HG03097 (cell line): ENCODE measurements at regions not wholly inside any gene's neighbourhood (a gene's known extent, or its start where the extent isn't known, plus 50 kb on each side); places are given as distances from the start of the nearest gene placed in this dataset.

Experiments used
- ATAC-seq: cut with Tn5 transposase; IDR thresholded peaks from one replicate; pipeline ENCODE4 v1.9.1; 2021; ENCODE audit not compliant: unreplicated experiment, low FRiP score

- ATAC-seq, result no peak
Observed at GRCh38 chr5:54721951-54722654, 204.5 kb downstream of the SNX18 start.

- ATAC-seq, result no peak
Observed at GRCh38 chr5:54721116-54721515, 203.6 kb downstream of the SNX18 start.

GRCh38 chr5:54720341-54720740, 202.8 kb downstream of the SNX18 start:
- ATAC-seq, result no peak

- ATAC-seq, result no peak
Observed at GRCh38 chr5:54719384-54720283, 202.1 kb downstream of the SNX18 start.

- ATAC-seq, result no peak
Observed at GRCh38 chr5:54718656-54719055, 201.1 kb downstream of the SNX18 start.

- ATAC-seq, result no peak
Observed at GRCh38 chr5:54717870-54718269, 200.3 kb downstream of the SNX18 start.

GRCh38 chr5:54717459-54717858, 199.9 kb downstream of the SNX18 start:
- ATAC-seq, result no peak

GRCh38 chr5:54713923-54714581, 196.5 kb downstream of the SNX18 start:
- no peak for ATAC-seq

- ATAC-seq, result no peak
Observed at GRCh38 chr5:54709096-54709495, 191.5 kb downstream of the SNX18 start.

- ATAC-seq, result no peak
Observed at GRCh38 chr5:54707841-54708240, 190.3 kb downstream of the SNX18 start.

GRCh38 chr5:54705994-54706653, 188.6 kb downstream of the SNX18 start:
- ATAC-seq, result no peak

- ATAC-seq, result no peak
Observed at GRCh38 chr5:54704825-54705224, 187.3 kb downstream of the SNX18 start.

- ATAC-seq, result no peak
Observed at GRCh38 chr5:54704333-54704732, 186.8 kb downstream of the SNX18 start.

GRCh38 chr5:54703565-54704255, 186.2 kb downstream of the SNX18 start:
- no peak for ATAC-seq

- no peak for ATAC-seq
Observed at GRCh38 chr5:54703133-54703532, 185.6 kb downstream of the SNX18 start.

- no peak for ATAC-seq
Observed at GRCh38 chr5:54702470-54702869, 184.9 kb downstream of the SNX18 start.

- ATAC-seq, result no peak
Observed at GRCh38 chr5:54700986-54701578, 183.5 kb downstream of the SNX18 start.

- no peak for ATAC-seq
Observed at GRCh38 chr5:54696931-54697330, 179.4 kb downstream of the SNX18 start.

- no peak for ATAC-seq
Observed at GRCh38 chr5:54696346-54696745, 178.8 kb downstream of the SNX18 start.
